Mesenchymal stem cell (in vitro differentiated cells and primary cell): ENCODE measurements at regions not wholly inside any gene's neighbourhood (a gene's known extent, or its start where the extent isn't known, plus 50 kb on each side); places are given as distances from the start of the nearest gene placed in this dataset.
A peak's percentile ranks its signal among the peaks of the same experiment; 100 is the strongest.

ENCODE experiments used
- DNase-seq: peaks from one replicate; pipeline ENCODE4 v3.0.0-alpha.2; 2013
- H2AFZ ChIP-seq: one replicate; pipeline ENCODE4 v1.6.1; 2013; ENCODE audit warnings: low read depth, mild to moderate bottlenecking, control low read depth, inconsistent platforms, low read length, moderate library complexity
- H2AK5ac ChIP-seq: 2 replicates; pipeline ENCODE4 v1.6.1; 2013; ENCODE audit warnings: low read length, moderate library complexity, mild to moderate bottlenecking, inconsistent platforms; ENCODE audit not compliant: severe bottlenecking
- H2BK120ac ChIP-seq: one replicate; pipeline ENCODE4 v1.6.1; 2013; ENCODE audit warnings: low read depth, mild to moderate bottlenecking, inconsistent platforms, low read length, moderate library complexity
- H2BK12ac ChIP-seq, 2 experiments: one replicate each; pipeline ENCODE4 v1.6.1; 2013; ENCODE audit warnings: inconsistent platforms in 2 of 2, low read length in 2 of 2, mild to moderate bottlenecking in 2 of 2, moderate library complexity in 2 of 2, control low read depth in 1 of 2
- H2BK15ac ChIP-seq: one replicate; pipeline ENCODE4 v1.6.1; 2013; ENCODE audit warnings: mild to moderate bottlenecking, low read depth, inconsistent platforms; ENCODE audit not compliant: poor library complexity, severe bottlenecking
- H2BK5ac ChIP-seq: 2 replicates; pipeline ENCODE4 v1.6.1; 2013; ENCODE audit warnings: low read depth, mild to moderate bottlenecking, low read length, control low read depth, inconsistent platforms; ENCODE audit not compliant: poor library complexity, severe bottlenecking
- H3K14ac ChIP-seq, 2 experiments: one replicate each; pipeline ENCODE4 v1.6.1; 2013; ENCODE audit warnings: inconsistent platforms in 2 of 2, low read length in 2 of 2, control low read depth in 1 of 2, mild to moderate bottlenecking in 1 of 2, moderate library complexity in 1 of 2
- H3K18ac ChIP-seq, 2 experiments: one replicate each; pipeline ENCODE4 v1.6.1; 2013; ENCODE audit warnings: inconsistent platforms in 2 of 2, low read length in 2 of 2, control low read depth in 1 of 2, low read depth in 1 of 2, mild to moderate bottlenecking in 1 of 2
- H3K23ac ChIP-seq, 2 experiments: one replicate each; pipeline ENCODE4 v1.6.1; 2013; ENCODE audit warnings: inconsistent platforms in 2 of 2, low read length in 2 of 2, mild to moderate bottlenecking in 2 of 2, moderate library complexity in 2 of 2, control low read depth in 1 of 2
- H3K27ac ChIP-seq: 2 replicates; pipeline ENCODE4 v1.5.1; 2013; ENCODE audit warnings: mild to moderate bottlenecking, moderate library complexity, low read length, control low read depth, inconsistent platforms; ENCODE audit not compliant: poor library complexity, severe bottlenecking
- H3K27me3 ChIP-seq, 2 experiments: 2 replicates each; pipeline versions ENCODE4 v1.6.1 to v1.7.0; 2013; ENCODE audit warnings: low read length in 2 of 2, mild to moderate bottlenecking in 2 of 2, moderate library complexity in 2 of 2, control low read depth in 1 of 2, inconsistent platforms in 1 of 2; ENCODE audit not compliant: control insufficient read depth in 1 of 2, insufficient read depth in 1 of 2
- H3K36me3 ChIP-seq, 2 experiments: 2 replicates each; pipeline versions ENCODE4 v1.6.1 to v1.7.0; 2013; ENCODE audit warnings: low read length in 2 of 2, control low read depth in 1 of 2, inconsistent platforms in 1 of 2, low read depth in 1 of 2, mild to moderate bottlenecking in 1 of 2; ENCODE audit not compliant: insufficient read depth in 2 of 2, control insufficient read depth in 1 of 2
- H3K4ac ChIP-seq, 2 experiments: one replicate each; pipeline ENCODE4 v1.6.1; 2013; ENCODE audit warnings: inconsistent platforms in 2 of 2, low read length in 2 of 2, mild to moderate bottlenecking in 2 of 2, moderate library complexity in 2 of 2, control low read depth in 1 of 2, low read depth in 1 of 2
- H3K4me1 ChIP-seq: 2 replicates; pipeline ENCODE4 v1.6.1; 2013; ENCODE audit warnings: low read depth, low read length, control low read depth; ENCODE audit not compliant: control insufficient read depth, insufficient read depth
- H3K4me2 ChIP-seq: 2 replicates; pipeline ENCODE4 v1.6.1; 2013; ENCODE audit warnings: low read length, mild to moderate bottlenecking, inconsistent platforms; ENCODE audit not compliant: poor library complexity, severe bottlenecking
- H3K4me3 ChIP-seq, 2 experiments: 2 replicates each; pipeline versions ENCODE4 v1.5.1 to v1.7.0; 2013; ENCODE audit warnings: low read length in 2 of 2, mild to moderate bottlenecking in 2 of 2, control low read depth in 1 of 2, low read depth in 1 of 2; ENCODE audit not compliant: insufficient read depth in 1 of 2
- H3K79me1 ChIP-seq: replicated peaks from 2 replicates; pipeline ENCODE4 v1.6.1; 2013; ENCODE audit warnings: mild to moderate bottlenecking, control low read depth, low read length, inconsistent platforms; ENCODE audit not compliant: poor library complexity, severe bottlenecking
- H3K9ac ChIP-seq: 2 replicates; pipeline ENCODE4 v1.7.0; 2013; ENCODE audit warnings: mild to moderate bottlenecking, low read length, moderate library complexity
- H3K9me3 ChIP-seq: 2 replicates; pipeline ENCODE4 v1.7.0; 2013; ENCODE audit warnings: mild to moderate bottlenecking, low read length; ENCODE audit not compliant: control insufficient read depth
- H4K8ac ChIP-seq: one replicate; pipeline ENCODE4 v1.6.1; 2013; ENCODE audit warnings: inconsistent platforms, mild to moderate bottlenecking, low read length, moderate library complexity
- H4K91ac ChIP-seq: one replicate; pipeline ENCODE4 v1.6.1; 2013; ENCODE audit warnings: mild to moderate bottlenecking, low read length, inconsistent platforms
- WGBS: methylation state at CpG from one replicate; pipeline ENCODE4 v1.1.7; 2013; ENCODE audit warnings: mixed read lengths; 5-methylcytosine and 5-hydroxymethylcytosine counted together

- H4K8ac ChIP-seq = no peak overlapping the region
- no CpG with 5 or more reads among the region's 1 CpG for WGBS
- no peak overlapping the region for H2AK5ac ChIP-seq
- H3K23ac ChIP-seq = no peak overlapping the region
- DNase-seq = peak; percentile 45
- no peaks in the 10 kb centered on the region for H3K4me1 ChIP-seq
- H2AFZ ChIP-seq = no peak overlapping the region
- H3K9me3 ChIP-seq = peaks cover 8% of the 10 kb centered on the region
- H3K4ac ChIP-seq = no peak overlapping the region
- no peak overlapping the region for H3K18ac ChIP-seq
- H2BK5ac ChIP-seq = no peak overlapping the region
- no peak overlapping the region for H2BK12ac ChIP-seq
- H3K27ac ChIP-seq = no peak overlapping the region
- H2BK15ac ChIP-seq = no peak overlapping the region
- no peak overlapping the region for H4K91ac ChIP-seq
- no peaks in the 10 kb centered on the region for H3K36me3 ChIP-seq
- H2BK120ac ChIP-seq = no peak overlapping the region
- H3K27me3 ChIP-seq = no peaks in the 10 kb centered on the region
- no peak overlapping the region for H3K4me3 ChIP-seq
- H3K9ac ChIP-seq = no peak overlapping the region
- no peak overlapping the region for H3K14ac ChIP-seq
- no peaks in the 10 kb centered on the region for H3K79me1 ChIP-seq
- H3K4me2 ChIP-seq = no peak overlapping the region
Measured at GRCh38 chr12:90280033-90280432, 571.4 kb upstream of the ATP2B1 start.

- H3K36me3 ChIP-seq = no peaks in the 10 kb centered on the region
- no peak overlapping the region for H4K91ac ChIP-seq
- H3K27ac ChIP-seq = no peak overlapping the region
- no peak overlapping the region for H3K18ac ChIP-seq
- peak overlapping the region in 1 of 2 experiments; percentile 26 for H3K14ac ChIP-seq
- H3K23ac ChIP-seq = no peak overlapping the region
- no peak overlapping the region for H2BK12ac ChIP-seq
- no peak overlapping the region for H2BK120ac ChIP-seq
- 75% methylated on average over 1 of the region's 2 CpGs for WGBS
- no peaks in the 10 kb centered on the region for H3K79me1 ChIP-seq
- no peak overlapping the region for H2BK5ac ChIP-seq
- no peaks in the 10 kb centered on the region for H3K4me1 ChIP-seq
- DNase-seq = no peak
- peak overlapping the region; percentile 55 for H4K8ac ChIP-seq
- H3K4ac ChIP-seq = no peak overlapping the region
- no peaks in the 10 kb centered on the region for H3K27me3 ChIP-seq
- H3K4me3 ChIP-seq = no peak overlapping the region
- H3K9me3 ChIP-seq = no peaks in the 10 kb centered on the region
- H2AK5ac ChIP-seq = no peak overlapping the region
- no peak overlapping the region for H2AFZ ChIP-seq
- H3K4me2 ChIP-seq = no peak overlapping the region
- H2BK15ac ChIP-seq = no peak overlapping the region
- no peak overlapping the region for H3K9ac ChIP-seq
Measured at GRCh38 chr12:90275088-90275487, 566.5 kb upstream of the ATP2B1 start.

GRCh38 chr12:90274407-90274806 is 565.8 kb upstream of the ATP2B1 start:
- no peak for DNase-seq

GRCh38 chr12:90268574-90268973 is 559.9 kb upstream of the ATP2B1 start:
- no peaks in the 10 kb centered on the region for H3K79me1 ChIP-seq
- no peak overlapping the region for H2BK15ac ChIP-seq
- H4K91ac ChIP-seq = no peak overlapping the region
- no peak for DNase-seq
- H3K23ac ChIP-seq = no peak overlapping the region
- no peaks in the 10 kb centered on the region for H3K4me1 ChIP-seq
- H2BK12ac ChIP-seq = no peak overlapping the region
- no peak overlapping the region for H2AK5ac ChIP-seq
- H3K4me3 ChIP-seq = no peak overlapping the region
- H2BK120ac ChIP-seq = no peak overlapping the region
- H3K27me3 ChIP-seq = no peaks in the 10 kb centered on the region
- H3K18ac ChIP-seq = no peak overlapping the region
- no peak overlapping the region for H4K8ac ChIP-seq
- H3K4me2 ChIP-seq = no peak overlapping the region
- no peaks in the 10 kb centered on the region for H3K9me3 ChIP-seq
- no peak overlapping the region for H2BK5ac ChIP-seq
- H3K4ac ChIP-seq = no peak overlapping the region
- 96% methylated on average over 2 of the region's 3 CpGs for WGBS
- H3K9ac ChIP-seq = no peak overlapping the region
- no peak overlapping the region for H3K27ac ChIP-seq
- H3K14ac ChIP-seq = no peak overlapping the region
- no peak overlapping the region for H2AFZ ChIP-seq
- no peaks in the 10 kb centered on the region for H3K36me3 ChIP-seq

More at GRCh38 chr12:90274407-90274806, 565.8 kb upstream of the ATP2B1 start:
- H2BK12ac ChIP-seq = no peak overlapping the region
- no peak overlapping the region for H3K14ac ChIP-seq
- H4K8ac ChIP-seq = no peak overlapping the region
- H3K9me3 ChIP-seq = no peaks in the 10 kb centered on the region
- no peak overlapping the region for H3K23ac ChIP-seq
- no peaks in the 10 kb centered on the region for H3K79me1 ChIP-seq
- H3K36me3 ChIP-seq = no peaks in the 10 kb centered on the region
- no peak overlapping the region for H3K4me3 ChIP-seq
- no peak overlapping the region for H3K9ac ChIP-seq
- H3K4me1 ChIP-seq = no peaks in the 10 kb centered on the region
- no peaks in the 10 kb centered on the region for H3K27me3 ChIP-seq
- no peak overlapping the region for H2AK5ac ChIP-seq
- no peak overlapping the region for H2BK15ac ChIP-seq
- 100% methylated on average over 1 of the region's 1 CpG for WGBS
- no peak overlapping the region for H2BK5ac ChIP-seq
- no peak overlapping the region for H3K4ac ChIP-seq
- H3K18ac ChIP-seq = no peak overlapping the region
- H2AFZ ChIP-seq = no peak overlapping the region
- H3K4me2 ChIP-seq = no peak overlapping the region
- no peak overlapping the region for H3K27ac ChIP-seq
- H4K91ac ChIP-seq = no peak overlapping the region
- H2BK120ac ChIP-seq = no peak overlapping the region
